MM.1S (cell line): ENCODE measurements at regions not wholly inside any gene's neighbourhood (a gene's known extent, or its start where the extent isn't known, plus 50 kb on each side); places are given as distances from the start of the nearest gene placed in this dataset.

Experiments
- EZH2 ChIP-seq: fragments of 300-600 bp; sonication (generic); optimal IDR thresholded peaks from 2 replicates; pipeline ENCODE3; 2017; ENCODE audit warnings: low read depth, mild to moderate bottlenecking, antibody characterized with exemption, low read length, mixed read lengths
- EZH2phosphoT487 ChIP-seq: fragments of 300-600 bp; sonication (generic); IDR thresholded peaks from 2 replicates; pipeline ENCODE4 v1.6.1; 2018; ENCODE audit warnings: antibody characterized with exemption, low read length
- TF ChIP-seq, protein P1 (sequence below): fragments of 300-600 bp; sonication (generic); IDR thresholded peaks from 2 replicates; pipeline ENCODE4 v1.5.1; 2016; ENCODE audit warnings: antibody characterized with exemption, low read length, mixed read lengths

DNA sequence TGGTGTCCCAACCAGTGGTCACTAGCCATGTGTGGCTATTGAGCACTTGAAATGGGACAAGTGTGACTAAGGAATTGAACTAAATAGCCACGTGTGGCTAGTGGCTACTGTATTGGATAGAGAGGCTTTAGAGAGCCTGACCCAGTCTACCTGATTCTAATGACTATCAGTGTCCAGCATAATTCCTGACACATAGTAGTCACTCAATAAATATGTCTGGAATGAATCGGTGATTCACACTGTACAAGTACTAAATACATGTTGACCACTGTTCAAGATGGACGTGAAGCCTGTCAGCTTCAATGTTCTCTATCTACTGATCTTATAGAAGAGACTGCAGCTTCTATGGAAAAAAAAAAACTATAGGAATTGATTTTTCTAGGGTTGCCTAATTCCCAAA, 57.7 kb upstream of the MAST4 start:
- TF ChIP-seq, protein P1, sequence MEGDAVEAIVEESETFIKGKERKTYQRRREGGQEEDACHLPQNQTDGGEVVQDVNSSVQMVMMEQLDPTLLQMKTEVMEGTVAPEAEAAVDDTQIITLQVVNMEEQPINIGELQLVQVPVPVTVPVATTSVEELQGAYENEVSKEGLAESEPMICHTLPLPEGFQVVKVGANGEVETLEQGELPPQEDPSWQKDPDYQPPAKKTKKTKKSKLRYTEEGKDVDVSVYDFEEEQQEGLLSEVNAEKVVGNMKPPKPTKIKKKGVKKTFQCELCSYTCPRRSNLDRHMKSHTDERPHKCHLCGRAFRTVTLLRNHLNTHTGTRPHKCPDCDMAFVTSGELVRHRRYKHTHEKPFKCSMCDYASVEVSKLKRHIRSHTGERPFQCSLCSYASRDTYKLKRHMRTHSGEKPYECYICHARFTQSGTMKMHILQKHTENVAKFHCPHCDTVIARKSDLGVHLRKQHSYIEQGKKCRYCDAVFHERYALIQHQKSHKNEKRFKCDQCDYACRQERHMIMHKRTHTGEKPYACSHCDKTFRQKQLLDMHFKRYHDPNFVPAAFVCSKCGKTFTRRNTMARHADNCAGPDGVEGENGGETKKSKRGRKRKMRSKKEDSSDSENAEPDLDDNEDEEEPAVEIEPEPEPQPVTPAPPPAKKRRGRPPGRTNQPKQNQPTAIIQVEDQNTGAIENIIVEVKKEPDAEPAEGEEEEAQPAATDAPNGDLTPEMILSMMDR, result no peak
- TF ChIP-seq EZH2phosphoT487, result no peak
- no peak for TF ChIP-seq EZH2
